NCI-H2171 treated with DMSO at 0.1 percent for 48 hours (cell line): ENCODE measurements at regions not wholly inside any gene's neighbourhood (a gene's known extent, or its start where the extent isn't known, plus 50 kb on each side); places are given as distances from the start of the nearest gene placed in this dataset.
"Not testable (repeated sequence)": the region's sequence is repeated elsewhere in the genome, so short reads cannot be mapped to it uniquely, and the experiment has no call there.

ENCODE experiments used
- DNase-seq: peaks from one replicate; lab custom pipeline; 2025; lab: John Stamatoyannopoulos, UW

DNA sequence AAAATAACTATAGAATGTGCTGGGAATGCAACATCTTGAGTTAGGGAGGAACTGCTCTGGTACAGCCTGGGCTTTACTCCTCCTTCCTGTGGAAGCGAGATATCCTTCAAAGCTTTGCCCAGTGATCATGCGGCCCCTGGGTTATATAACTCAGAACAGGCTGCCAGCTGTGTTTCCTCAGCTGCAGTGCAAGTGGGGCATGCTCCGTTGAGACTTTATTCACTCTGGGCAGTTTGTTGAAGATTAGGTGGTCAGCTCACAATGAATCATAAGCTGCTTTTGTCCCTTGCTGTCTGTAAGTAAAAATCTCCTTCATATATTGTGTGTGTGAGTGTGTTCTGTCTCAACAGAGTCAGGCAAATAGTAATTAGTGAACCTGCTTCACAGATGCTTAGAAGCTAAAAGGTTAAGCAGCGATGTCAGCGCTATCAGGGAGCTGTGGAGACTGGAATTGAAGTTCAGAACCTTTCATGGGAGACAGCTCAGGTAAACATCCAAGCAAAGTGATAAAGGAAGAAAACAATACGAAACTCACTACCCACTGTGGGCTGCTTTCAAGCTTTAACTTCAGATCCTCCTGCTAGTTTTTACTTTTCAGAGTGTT is 688.4 kb downstream of the HTR1B start:
- no peak for DNase-seq

- DNase-seq: no peak
Measured at GRCh38 chr6:76772951-76773350, 690.3 kb downstream of the HTR1B start.

DNA sequence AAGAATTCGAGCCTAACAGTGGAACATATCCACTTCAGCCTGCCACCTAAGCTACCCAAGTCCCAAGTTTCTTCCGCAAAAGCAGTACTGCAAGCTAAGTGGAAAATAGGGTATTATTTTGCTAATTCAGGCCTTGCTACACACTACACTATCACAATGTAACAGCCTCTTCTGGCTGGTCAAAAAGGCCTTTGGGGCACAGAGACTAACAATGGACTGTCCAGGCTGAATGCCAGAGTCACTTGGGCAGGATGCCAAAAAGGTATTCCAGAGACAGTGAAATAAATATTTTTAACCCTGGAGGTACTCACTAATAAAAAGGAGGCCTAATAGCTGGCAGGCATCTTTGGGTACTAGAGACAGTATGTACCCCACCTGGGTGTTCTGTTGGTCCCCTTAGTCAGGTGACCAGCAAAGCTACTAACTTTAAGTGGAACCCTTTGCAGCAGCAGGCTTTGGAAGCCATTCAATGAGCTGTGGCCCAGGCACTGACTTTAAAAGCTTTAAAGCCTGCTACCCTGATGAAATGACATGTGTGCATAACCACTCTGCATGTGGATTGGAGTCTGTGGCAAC is 692.1 kb downstream of the HTR1B start:
- no peak for DNase-seq

DNA sequence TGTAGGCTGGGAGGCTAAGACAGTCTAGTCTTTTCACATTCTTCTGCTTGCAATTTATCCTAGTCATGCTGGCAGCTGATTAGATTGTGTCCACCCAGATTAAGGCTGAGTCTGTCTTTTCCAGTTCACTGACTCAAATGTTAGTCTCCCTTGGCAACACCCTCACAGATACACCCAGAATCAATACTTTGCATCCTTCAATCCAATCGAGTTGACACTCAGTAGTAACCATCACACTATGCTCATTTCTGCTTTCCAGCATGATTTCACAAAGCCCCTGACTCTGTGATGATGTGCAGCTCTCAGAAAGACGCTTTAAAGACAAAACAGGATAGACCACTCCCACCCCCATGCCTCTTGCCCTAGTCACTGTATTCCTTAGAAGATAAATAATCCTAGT is 693.0 kb downstream of the HTR1B start:
- DNase-seq: no peak

DNA sequence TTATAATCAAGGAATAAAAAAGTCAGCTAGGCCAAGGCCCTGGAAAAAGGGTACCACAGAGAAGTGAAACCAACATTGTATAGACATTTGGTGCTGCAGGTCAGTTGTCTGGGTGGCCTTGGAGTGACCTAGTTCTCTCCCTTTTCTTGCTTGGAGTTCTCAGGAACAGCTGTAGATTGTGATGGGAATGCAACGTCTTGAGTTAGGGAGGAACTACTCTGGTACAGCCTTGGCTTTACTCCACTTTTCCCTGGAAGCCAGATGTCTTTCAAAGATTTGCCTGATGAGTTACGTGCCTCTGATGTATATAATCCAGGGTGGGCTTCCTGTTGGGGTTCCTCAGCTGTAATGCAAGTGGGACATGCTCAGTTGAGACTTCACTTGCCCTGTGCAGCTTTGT is 694.7 kb downstream of the HTR1B start:
- DNase-seq: no peak

DNA sequence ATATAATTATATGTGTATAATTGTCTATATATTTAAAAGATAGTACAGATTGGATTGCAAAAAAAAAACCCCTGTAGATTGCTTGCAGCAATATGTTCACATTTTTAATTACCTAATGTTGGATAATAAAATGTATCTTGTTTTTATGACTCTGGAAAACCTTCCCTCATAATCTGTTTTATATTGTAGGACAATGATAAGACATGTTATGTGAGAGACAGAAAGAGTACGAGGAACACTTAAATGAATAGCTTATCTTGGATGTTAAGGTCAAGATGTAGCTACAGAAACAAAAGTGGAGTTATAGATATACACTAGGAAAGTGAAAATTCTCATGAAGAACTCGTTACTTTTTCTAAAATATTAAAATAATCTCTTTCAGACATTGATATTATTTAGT is 691.6 kb upstream of the IMPG1 start:
- no peak for DNase-seq

GRCh38 chr6:76752841-76753240 is 680.4 kb upstream of the IMPG1 start:
- no peak for DNase-seq

DNA sequence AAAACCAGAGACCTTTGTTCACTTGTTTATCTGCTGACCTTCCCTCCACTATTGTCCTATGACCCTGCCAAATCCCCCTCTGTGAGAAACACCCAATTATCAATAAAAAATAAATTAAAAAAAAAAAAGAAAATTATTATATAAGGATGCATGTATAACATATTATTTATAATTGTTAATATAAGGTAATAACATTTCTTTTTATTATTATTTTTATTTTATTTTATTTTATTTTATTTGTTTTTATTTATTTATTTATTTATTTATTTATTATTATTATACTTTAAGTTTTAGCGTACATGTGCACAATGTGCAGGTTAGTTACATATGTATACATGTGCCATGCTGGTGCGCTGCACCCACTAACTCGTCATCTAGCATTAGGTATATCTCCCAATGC is 672.9 kb upstream of the IMPG1 start:
- DNase-seq: not testable (repeated sequence)

- not testable (repeated sequence) for DNase-seq
Measured at GRCh38 chr6:76744151-76744720, 671.8 kb upstream of the IMPG1 start.

DNA sequence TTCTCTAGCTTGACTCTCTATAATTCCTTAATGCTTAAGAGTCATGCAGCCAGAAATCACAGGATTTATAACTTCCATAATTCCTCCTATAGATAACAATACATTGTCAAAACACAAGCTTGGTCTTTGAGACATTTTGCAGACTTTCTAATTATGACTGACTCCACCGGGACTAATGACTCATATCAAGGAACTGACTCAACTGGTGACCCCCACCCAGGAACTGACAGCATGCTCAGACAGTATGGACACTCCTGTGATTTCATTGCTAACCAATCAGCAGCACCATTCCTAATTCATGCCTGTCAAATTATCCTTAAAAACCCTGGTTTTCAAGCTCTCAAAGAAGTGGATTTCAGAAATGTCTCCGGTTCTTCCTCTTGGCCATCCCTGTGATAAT is 670.5 kb upstream of the IMPG1 start:
- DNase-seq: no peak

GRCh38 chr6:76719449-76719848 is 647.0 kb upstream of the IMPG1 start:
- DNase-seq: no peak

- DNase-seq: no peak
Measured at GRCh38 chr6:76708641-76709331, 636.3 kb upstream of the IMPG1 start.

GRCh38 chr6:76707630-76708029 is 635.2 kb upstream of the IMPG1 start:
- DNase-seq: no peak

GRCh38 chr6:76706631-76707030 is 634.2 kb upstream of the IMPG1 start:
- no peak for DNase-seq

DNA sequence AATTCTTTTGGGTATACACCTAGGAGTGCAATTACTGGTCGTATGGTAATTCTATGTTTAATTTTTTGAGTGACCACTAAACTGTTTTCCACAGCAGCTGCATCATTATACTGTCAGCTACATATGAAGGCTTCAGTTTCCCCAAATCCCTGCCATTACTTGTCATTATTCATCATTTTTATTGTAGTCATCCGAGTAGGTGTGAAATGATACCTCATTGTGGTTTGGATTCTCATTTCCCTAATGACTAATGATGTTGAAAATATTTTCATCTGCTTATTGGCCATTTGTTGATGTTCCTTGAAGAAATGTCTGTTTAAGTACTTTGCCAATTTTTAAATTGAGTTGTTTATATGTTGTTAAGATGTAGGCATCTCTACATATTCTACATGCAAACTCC is 633.6 kb upstream of the IMPG1 start:
- no peak for DNase-seq

DNA sequence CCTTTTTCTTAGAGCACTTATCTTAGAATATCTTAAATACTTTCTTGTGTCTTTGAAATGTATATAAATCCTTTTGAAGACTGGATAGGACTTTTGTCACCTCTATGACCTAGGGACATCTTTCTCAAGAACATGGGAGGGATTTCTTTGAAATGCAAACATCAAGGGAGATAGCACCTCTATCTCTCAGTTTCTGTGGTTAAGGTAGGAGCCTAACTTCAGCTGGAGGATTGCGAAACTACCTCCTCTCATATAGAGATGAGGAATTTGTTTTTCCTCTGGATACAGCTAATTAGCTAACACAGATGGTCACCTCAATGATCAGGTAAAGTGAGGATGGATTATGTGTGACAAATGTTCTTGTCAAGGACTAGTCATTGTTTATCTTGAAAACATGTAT is 631.3 kb upstream of the IMPG1 start:
- no peak for DNase-seq

DNA sequence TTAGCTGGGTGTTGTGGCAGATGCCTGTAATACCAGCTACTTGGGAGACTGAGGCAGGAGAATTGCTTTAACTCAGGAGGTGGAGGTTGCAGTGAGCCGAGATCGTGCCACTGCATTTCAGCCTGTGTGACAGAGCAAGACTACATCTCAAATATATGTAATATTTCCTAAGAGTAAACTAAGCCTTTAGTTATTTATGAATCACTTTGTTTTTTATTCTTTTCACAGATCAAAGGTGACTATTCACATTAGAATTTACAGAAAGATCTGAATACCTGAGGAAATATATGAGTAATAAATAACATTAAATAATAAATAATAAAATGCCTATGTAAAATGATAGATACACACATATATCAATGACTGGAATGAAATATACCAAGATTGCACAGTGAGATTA is 630.8 kb upstream of the IMPG1 start:
- DNase-seq: no peak

GRCh38 chr6:76702187-76702586 is 629.7 kb upstream of the IMPG1 start:
- no peak for DNase-seq

- DNase-seq: no peak
Measured at GRCh38 chr6:76701610-76702009, 629.1 kb upstream of the IMPG1 start.

GRCh38 chr6:76697585-76697984 is 625.1 kb upstream of the IMPG1 start:
- DNase-seq: no peak

DNA sequence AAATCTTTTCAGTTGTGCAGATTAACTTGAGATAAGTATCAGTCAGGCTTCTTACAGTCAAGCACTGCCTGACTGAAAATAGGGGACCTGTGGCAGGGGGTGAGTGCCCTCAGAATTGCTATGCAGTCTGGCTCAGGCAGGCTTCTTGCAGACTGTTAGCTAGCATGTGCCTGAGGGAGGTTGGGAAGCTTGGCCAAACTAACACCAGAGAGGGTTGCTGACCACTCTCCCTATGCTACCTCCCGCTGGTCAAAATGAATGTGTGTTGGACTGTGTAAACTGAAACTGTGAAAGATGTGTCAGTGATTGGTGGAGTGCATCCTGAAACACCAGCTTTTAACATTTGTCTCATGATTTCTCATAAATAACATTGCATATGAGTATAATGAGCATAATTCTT is 622.3 kb upstream of the IMPG1 start:
- no peak for DNase-seq

DNA sequence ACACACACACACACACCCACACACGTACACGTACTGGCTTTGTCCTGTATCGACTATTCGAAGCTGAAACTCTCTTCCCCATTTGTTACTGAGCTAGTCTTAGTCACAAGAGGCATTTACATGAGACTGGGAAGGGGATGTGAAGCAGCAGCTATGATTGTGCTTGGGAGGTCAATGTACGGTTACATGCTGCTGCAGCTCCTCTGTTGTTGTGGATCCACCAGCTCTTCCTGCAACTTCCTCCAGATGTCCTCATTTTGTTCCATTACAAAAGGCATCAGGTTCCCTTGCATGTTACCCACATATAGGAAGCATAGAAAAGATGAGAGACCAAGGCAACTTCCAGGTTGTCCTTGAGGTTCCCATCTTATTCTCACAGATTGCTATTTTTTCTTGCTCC is 612.4 kb upstream of the IMPG1 start:
- DNase-seq: no peak

DNA sequence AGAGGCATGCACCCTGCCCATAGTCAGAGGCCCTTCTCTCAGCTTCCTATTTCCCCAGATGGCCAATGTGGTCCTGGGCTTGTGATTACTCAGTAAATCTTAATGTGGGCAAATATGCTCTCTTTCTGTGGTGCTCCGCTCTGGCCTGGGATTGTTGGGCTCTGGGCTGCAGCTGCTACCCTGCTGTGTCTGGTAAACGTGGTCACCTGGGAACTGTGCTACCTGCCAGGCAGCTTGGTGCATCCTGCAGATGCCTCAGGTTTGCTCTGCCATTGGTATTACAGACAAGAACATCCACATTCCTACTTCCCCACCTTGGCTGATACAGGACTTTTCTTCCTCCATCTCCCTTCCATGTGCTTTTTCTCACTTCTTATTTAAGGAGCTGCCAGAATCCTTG is 611.5 kb upstream of the IMPG1 start:
- DNase-seq: no peak
